Transverse colon (tissue), 4 donors: ENCODE measurements at regions not wholly inside any gene's neighbourhood (a gene's known extent, or its start where the extent isn't known, plus 50 kb on each side); places are given as distances from the start of the nearest gene placed in this dataset.

Source experiments
- DNase-seq: peaks from one replicate; pipeline ENCODE4 v3.0.0-alpha.2; 2019
- H3K27ac ChIP-seq, 4 donors: fragments of 200-600 bp; sonication (generic); 2 replicates each; pipeline ENCODE4 v1.5.1; 2016 to 2018; ENCODE audit warnings: inconsistent platforms in 4 of 4
- H3K27me3 ChIP-seq: fragments of 200-600 bp; sonication (generic); 2 replicates; pipeline ENCODE4 v1.5.1; 2017; ENCODE audit warnings: inconsistent platforms
- H3K36me3 ChIP-seq, 4 donors: fragments of 200-600 bp; sonication (generic); 2 replicates each; pipeline ENCODE4 v1.5.1; 2017 to 2019; ENCODE audit warnings: inconsistent platforms in 4 of 4
- H3K4me1 ChIP-seq, 4 donors: fragments of 200-600 bp; sonication (generic); 2 replicates each; pipeline ENCODE4 v1.5.1; 2017 to 2020; ENCODE audit warnings: inconsistent platforms in 4 of 4
- H3K4me3 ChIP-seq, 4 donors: fragments of 200-600 bp; sonication (generic); 1 replicate in 1 of 4; 2 replicates in 3 of 4; pipeline versions ENCODE4 v1.5.1 to v1.6.1; 2017 to 2019; ENCODE audit warnings: inconsistent platforms in 4 of 4
- H3K9me3 ChIP-seq, 2 donors: fragments of 200-600 bp; sonication (generic); 2 replicates each; pipeline ENCODE4 v1.5.1; 2017 to 2019; ENCODE audit warnings: inconsistent platforms in 2 of 2
- CTCF ChIP-seq, 5 experiments: fragments of 200-600 bp in 3 of 5; fragments of 450-650 bp in 2 of 5; sonication (generic) in 3 of 5; IDR thresholded peaks; 1 replicate in 2 of 5; 2 replicates in 3 of 5; pipeline ENCODE4 v1.5.1; 2016 to 2017; ENCODE audit warnings: antibody characterized with exemption in 5 of 5, inconsistent platforms in 3 of 5, mild to moderate bottlenecking in 2 of 5, moderate library complexity in 1 of 5
- EP300 ChIP-seq: sonication (generic); formaldehyde crosslinking; IDR thresholded peaks from one replicate; pipeline ENCODE4 v1.6.1; 2017; ENCODE audit warnings: antibody characterized with exemption, low read depth
- POLR2A ChIP-seq: fragments of 450-650 bp; IDR thresholded peaks from one replicate; pipeline ENCODE4 v1.6.1; 2016; ENCODE audit warnings: antibody characterized with exemption, mild to moderate bottlenecking, moderate library complexity
- POLR2AphosphoS5 ChIP-seq, 3 donors: sonication (generic); formaldehyde crosslinking; IDR thresholded peaks; one replicate each; pipeline ENCODE4 v1.6.1; 2016; ENCODE audit warnings: antibody characterized with exemption in 3 of 3
- WGBS, 2 donors: methylation state at CpG; one replicate each; pipeline ENCODE4 v1.1.5; 2018; ENCODE audit warnings: low coverage in 1 of 2; 5-methylcytosine and 5-hydroxymethylcytosine counted together
- in situ Hi-C, 4 donors: fragments of 200-750 bp; cut with MboI; loops; one replicate each; pipeline versions ENCODE4 v1.15.0 to v1.15.1; 2017; ENCODE audit warnings: low sequenced_read_pairs in 3 of 4, low pct_ligation_motif_present in 1 of 4, low pct_unique_long_range_greater_than_20kb in 1 of 4
- intact Hi-C: fragments of 100-400 bp; cut with DNase I; formaldehyde crosslinking; loops from one replicate; pipeline ENCODE4 v1.15.1; 2023; ENCODE audit warnings: low total_unique reads

GRCh38 chr4:171448919-171449481 is 364.2 kb upstream of the GALNTL6 start:
- TF ChIP-seq EP300: no peak
- no peak for TF ChIP-seq POLR2AphosphoS5 (IDR thresholded peaks at IDR 0.05)
- TF ChIP-seq POLR2A: no peak
- no peak for TF ChIP-seq CTCF (IDR thresholded peaks at IDR 0.05)

GRCh38 chr4:171448358-171448757 is 364.8 kb upstream of the GALNTL6 start:
- Histone ChIP-seq H3K9me3 (no peaks in the 10 kb centered on the region), H3K4me1 (no peaks in the 10 kb centered on the region), H3K27me3 (no peaks in the 10 kb centered on the region), H3K36me3 (no peaks in the 10 kb centered on the region), H3K27ac (no peak overlapping the region), H3K4me3 (no peak overlapping the region)
- DNase-seq: no peak
- in situ Hi-C loops: no loop called here
- intact Hi-C loops: no loop called here
- WGBS, 2 donors: 63 to 85% methylated on average over 2 of the region's 2 CpGs
- TF ChIP-seq POLR2A (no peak), CTCF (IDR thresholded peaks at IDR 0.05) (no peak), POLR2AphosphoS5 (IDR thresholded peaks at IDR 0.05) (no peak), EP300 (no peak)

More at GRCh38 chr4:171448919-171449481, 364.2 kb upstream of the GALNTL6 start:
- no peaks in the 10 kb centered on the region for H3K36me3 ChIP-seq
- 49 to 52% methylated on average over 2 of the region's 2 CpGs for WGBS, 2 donors
- no peaks in the 10 kb centered on the region for H3K4me1 ChIP-seq
- no peak for DNase-seq
- intact Hi-C loops: no loop called here
- no peaks in the 10 kb centered on the region for H3K9me3 ChIP-seq
- in situ Hi-C loops: no loop called here
- no peaks in the 10 kb centered on the region for H3K27me3 ChIP-seq
- H3K4me3 ChIP-seq: no peak overlapping the region
- no peak overlapping the region for H3K27ac ChIP-seq

GRCh38 chr4:171441300-171441941 is 371.8 kb upstream of the GALNTL6 start:
- H3K27ac ChIP-seq: no peak overlapping the region
- no peaks in the 10 kb centered on the region for H3K9me3 ChIP-seq
- no peak for DNase-seq
- WGBS, 2 donors: 58 to 65% methylated on average over 1 of the region's 1 CpG
- H3K4me1 ChIP-seq: no peaks in the 10 kb centered on the region
- TF ChIP-seq POLR2AphosphoS5 (IDR thresholded peaks at IDR 0.05): no peak
- no peak overlapping the region for H3K4me3 ChIP-seq
- in situ Hi-C loops: no loop called here
- no peaks in the 10 kb centered on the region for H3K36me3 ChIP-seq
- intact Hi-C loops: no loop called here
- H3K27me3 ChIP-seq: no peaks in the 10 kb centered on the region

- H3K27me3 ChIP-seq: no peaks in the 10 kb centered on the region
- no peak for DNase-seq
- TF ChIP-seq POLR2A (no peak), POLR2AphosphoS5 (IDR thresholded peaks at IDR 0.05) (no peak), EP300 (no peak), CTCF (IDR thresholded peaks at IDR 0.05) (no peak)
- H3K4me3 ChIP-seq: no peak overlapping the region
- intact Hi-C loops (no loop called here), in situ Hi-C loops (no loop called here)
- H3K9me3 ChIP-seq: no peaks in the 10 kb centered on the region
- no peaks in the 10 kb centered on the region for H3K36me3 ChIP-seq
- H3K27ac ChIP-seq: no peak overlapping the region
- no peaks in the 10 kb centered on the region for H3K4me1 ChIP-seq
Measured at GRCh38 chr4:171433674-171434073, 379.5 kb upstream of the GALNTL6 start.

GRCh38 chr4:171432536-171432935 is 380.7 kb upstream of the GALNTL6 start:
- in situ Hi-C loops: no loop called here
- Histone ChIP-seq H3K36me3 (no peaks in the 10 kb centered on the region), H3K27me3 (no peaks in the 10 kb centered on the region), H3K9me3 (no peaks in the 10 kb centered on the region), H3K4me3 (no peak overlapping the region), H3K27ac (no peak overlapping the region), H3K4me1 (no peaks in the 10 kb centered on the region)
- no peak for TF ChIP-seq POLR2AphosphoS5 (IDR thresholded peaks at IDR 0.05)
- no peak for TF ChIP-seq POLR2A
- TF ChIP-seq EP300: no peak
- no peak for TF ChIP-seq CTCF (IDR thresholded peaks at IDR 0.05)
- intact Hi-C loops: no loop called here
- DNase-seq: no peak
